Hypothalamus (tissue), 51 donors: ENCODE measurements at regions not wholly inside any gene's neighbourhood (a gene's known extent, or its start where the extent isn't known, plus 50 kb on each side); places are given as distances from the start of the nearest gene placed in this dataset.
"Not testable (repeated sequence)": the region's sequence is repeated elsewhere in the genome, so short reads cannot be mapped to it uniquely, and the experiment has no call there.

Source experiments
- DNase-seq, 51 donors: peaks; one replicate each; lab custom pipeline; 2025; lab: John Stamatoyannopoulos, UW

GRCh38 chr2:173711816-173712215 lies 253.4 kb downstream of the SP3 start:
- no peak for DNase-seq

- DNase-seq, result no peak
Measured at GRCh38 chr2:173713904-173714555, 251.1 kb downstream of the SP3 start.

- DNase-seq, result no peak
Measured at GRCh38 chr2:173715441-173715840, 249.7 kb downstream of the SP3 start.

- DNase-seq, result no peak
Measured at GRCh38 chr2:173716458-173717052, 248.6 kb downstream of the SP3 start.

GRCh38 chr2:173719471-173719870 lies 245.7 kb downstream of the SP3 start:
- DNase-seq, result no peak

- no peak for DNase-seq
Measured at GRCh38 chr2:173720306-173720705, 244.9 kb downstream of the SP3 start.

- no peak for DNase-seq
Measured at GRCh38 chr2:173734797-173735196, 230.4 kb downstream of the SP3 start.

- not testable (repeated sequence) for DNase-seq
Measured at GRCh38 chr2:173737954-173738575, 227.1 kb downstream of the SP3 start.

GRCh38 chr2:173739006-173739405 lies 226.2 kb downstream of the SP3 start:
- DNase-seq, result no peak

GRCh38 chr2:173740639-173741038 lies 224.5 kb downstream of the SP3 start:
- no peak for DNase-seq

GRCh38 chr2:173741759-173742158 lies 223.4 kb downstream of the SP3 start:
- no peak for DNase-seq

GRCh38 chr2:173747035-173747434 lies 218.1 kb downstream of the SP3 start:
- no peak for DNase-seq

GRCh38 chr2:173749315-173749714 lies 215.9 kb downstream of the SP3 start:
- no peak for DNase-seq

- DNase-seq, result no peak
Measured at GRCh38 chr2:173750353-173750801, 214.8 kb downstream of the SP3 start.

GRCh38 chr2:173750831-173751230 lies 214.3 kb downstream of the SP3 start:
- no peak for DNase-seq

- no peak for DNase-seq
Measured at GRCh38 chr2:173751245-173751975, 213.8 kb downstream of the SP3 start.

GRCh38 chr2:173752152-173752551 lies 213.0 kb downstream of the SP3 start:
- no peak for DNase-seq

- DNase-seq, result no peak
Measured at GRCh38 chr2:173753441-173753840, 211.7 kb downstream of the SP3 start.

- no peak for DNase-seq
Measured at GRCh38 chr2:173754165-173754564, 211.0 kb downstream of the SP3 start.

- DNase-seq, result no peak
Measured at GRCh38 chr2:173754837-173755236, 210.3 kb downstream of the SP3 start.

- no peak for DNase-seq
Measured at GRCh38 chr2:173755798-173756197, 209.4 kb downstream of the SP3 start.

- no peak for DNase-seq
Measured at GRCh38 chr2:173759959-173760358, 205.2 kb downstream of the SP3 start.
